Endodermal cell (in vitro differentiated cells): ENCODE measurements at regions not wholly inside any gene's neighbourhood (a gene's known extent, or its start where the extent isn't known, plus 50 kb on each side); places are given as distances from the start of the nearest gene placed in this dataset.

Experiments
- DNase-seq: peaks from one replicate; pipeline ENCODE4 v3.0.0-alpha.2; 2017
- H3K27ac ChIP-seq: 2 replicates; pipeline ENCODE4 v1.5.1; 2013; ENCODE audit warnings: mild to moderate bottlenecking, low read depth, low read length, moderate library complexity
- H3K27me3 ChIP-seq: 2 replicates; pipeline ENCODE4 v1.6.1; 2013; ENCODE audit warnings: mild to moderate bottlenecking, low read length, moderate library complexity; ENCODE audit not compliant: insufficient read depth, control insufficient read depth, poor library complexity, severe bottlenecking
- H3K36me3 ChIP-seq: 2 replicates; pipeline ENCODE4 v1.7.0; 2013; ENCODE audit warnings: mild to moderate bottlenecking, low read length, moderate library complexity; ENCODE audit not compliant: control insufficient read depth, insufficient read depth
- H3K4me1 ChIP-seq: one replicate; pipeline ENCODE4 v1.7.0; 2013; ENCODE audit warnings: low read length; ENCODE audit not compliant: control insufficient read depth, insufficient read depth
- H3K4me3 ChIP-seq: 2 replicates; pipeline ENCODE4 v1.5.1; 2013; ENCODE audit warnings: mild to moderate bottlenecking, low read length, moderate library complexity
- H3K9ac ChIP-seq: 2 replicates; pipeline ENCODE4 v1.6.1; 2013; ENCODE audit warnings: mild to moderate bottlenecking, low read length, moderate library complexity; ENCODE audit not compliant: poor library complexity, severe bottlenecking; ENCODE audit errors: extremely low read depth
- H3K9me3 ChIP-seq: 2 replicates; pipeline ENCODE4 v1.6.1; 2013; ENCODE audit warnings: mild to moderate bottlenecking, low read length, moderate library complexity; ENCODE audit not compliant: control insufficient read depth
- H3K27ac Mint-ChIP-seq: 2 replicates; pipeline ENCODE4 v1.8.0; 2020; ENCODE audit warnings: mixed read lengths
- H3K27me3 Mint-ChIP-seq: 2 replicates; pipeline ENCODE4 v1.8.0; 2021; ENCODE audit warnings: mild to moderate bottlenecking, mixed read lengths; ENCODE audit not compliant: insufficient read depth
- H3K36me3 Mint-ChIP-seq: 2 replicates; pipeline ENCODE4 v1.8.0; 2020; ENCODE audit warnings: low read depth, mixed read lengths
- H3K4me1 Mint-ChIP-seq: 2 replicates; pipeline ENCODE4 v1.8.0; 2020; ENCODE audit warnings: mixed read lengths
- H3K4me3 Mint-ChIP-seq: 2 replicates; pipeline ENCODE4 v1.8.0; 2020; ENCODE audit warnings: mild to moderate bottlenecking, moderate library complexity, mixed read lengths
- H3K9me3 Mint-ChIP-seq: 2 replicates; pipeline ENCODE4 v1.8.0; 2020; ENCODE audit warnings: mild to moderate bottlenecking, mixed read lengths
- WGBS, 2 experiments: methylation state at CpG; one replicate each; pipeline versions ENCODE4 v1.1.5 to v1.1.7; 2013; ENCODE audit warnings: missing lambda C conversion rate in 2 of 2, mixed read lengths in 1 of 2; ENCODE audit not compliant: insufficient coverage in 1 of 2, insufficient read length in 1 of 2; 5-methylcytosine and 5-hydroxymethylcytosine counted together
- TF ChIP-seq, protein P1 (sequence below): fragments of 200-600 bp; sonication (generic); conservative IDR thresholded peaks from 2 replicates; pipeline ENCODE4 v1.5.0; 2021; ENCODE audit warnings: antibody characterized with exemption, mild to moderate bottlenecking

DNA sequence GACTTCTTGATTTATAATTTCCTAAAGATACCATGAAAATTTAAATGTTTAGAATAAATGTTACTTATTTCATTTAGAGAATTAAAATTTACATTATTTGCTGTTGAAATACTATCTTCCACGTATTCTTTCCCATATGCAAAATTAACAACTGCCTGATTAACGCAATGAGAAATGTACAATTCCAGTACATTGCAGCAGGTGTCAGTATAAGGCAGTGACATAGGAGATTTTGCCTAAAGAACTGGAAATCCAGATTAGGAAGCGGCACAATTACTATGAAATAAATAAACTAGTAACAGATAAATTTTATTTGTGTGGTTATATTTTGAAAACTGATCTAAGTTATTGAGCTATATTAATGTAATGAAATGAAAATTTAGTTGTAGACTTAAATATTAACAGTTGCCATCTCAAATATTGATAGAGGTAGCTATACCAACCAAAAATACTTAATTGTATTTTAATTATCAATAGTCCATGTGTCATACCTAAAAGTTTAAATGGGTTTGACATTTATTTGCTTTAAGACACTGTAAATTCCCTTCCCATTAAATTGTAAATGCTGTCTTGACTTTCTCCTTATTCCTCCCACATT, 300.2 kb downstream of the UTRN start:
- TF ChIP-seq, protein P1, sequence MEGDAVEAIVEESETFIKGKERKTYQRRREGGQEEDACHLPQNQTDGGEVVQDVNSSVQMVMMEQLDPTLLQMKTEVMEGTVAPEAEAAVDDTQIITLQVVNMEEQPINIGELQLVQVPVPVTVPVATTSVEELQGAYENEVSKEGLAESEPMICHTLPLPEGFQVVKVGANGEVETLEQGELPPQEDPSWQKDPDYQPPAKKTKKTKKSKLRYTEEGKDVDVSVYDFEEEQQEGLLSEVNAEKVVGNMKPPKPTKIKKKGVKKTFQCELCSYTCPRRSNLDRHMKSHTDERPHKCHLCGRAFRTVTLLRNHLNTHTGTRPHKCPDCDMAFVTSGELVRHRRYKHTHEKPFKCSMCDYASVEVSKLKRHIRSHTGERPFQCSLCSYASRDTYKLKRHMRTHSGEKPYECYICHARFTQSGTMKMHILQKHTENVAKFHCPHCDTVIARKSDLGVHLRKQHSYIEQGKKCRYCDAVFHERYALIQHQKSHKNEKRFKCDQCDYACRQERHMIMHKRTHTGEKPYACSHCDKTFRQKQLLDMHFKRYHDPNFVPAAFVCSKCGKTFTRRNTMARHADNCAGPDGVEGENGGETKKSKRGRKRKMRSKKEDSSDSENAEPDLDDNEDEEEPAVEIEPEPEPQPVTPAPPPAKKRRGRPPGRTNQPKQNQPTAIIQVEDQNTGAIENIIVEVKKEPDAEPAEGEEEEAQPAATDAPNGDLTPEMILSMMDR: peak; percentile 96
- no peak for DNase-seq
- Histone ChIP-seq H3K27me3 (no peaks in the 10 kb centered on the region), H3K9me3 (no peaks in the 10 kb centered on the region), H3K4me1 (peaks cover 4% of the 10 kb centered on the region), H3K36me3 (no peaks in the 10 kb centered on the region), H3K9ac (no peak overlapping the region), H3K4me3 (no peak overlapping the region), H3K27ac (no peak overlapping the region)
- H3K4me3 Mint-ChIP-seq: no peak overlapping the region
- no peaks in the 10 kb centered on the region for H3K9me3 Mint-ChIP-seq
- H3K27me3 Mint-ChIP-seq: no peaks in the 10 kb centered on the region
- H3K36me3 Mint-ChIP-seq: peaks cover 2% of the 10 kb centered on the region
- 5% methylated on average over 2 of the region's 3 CpGs; no CpG with 5 or more reads in 1 of the 2 experiments for WGBS, 2 experiments
- peaks cover 32% of the 10 kb centered on the region for H3K4me1 Mint-ChIP-seq
- no peak overlapping the region for H3K27ac Mint-ChIP-seq

DNA sequence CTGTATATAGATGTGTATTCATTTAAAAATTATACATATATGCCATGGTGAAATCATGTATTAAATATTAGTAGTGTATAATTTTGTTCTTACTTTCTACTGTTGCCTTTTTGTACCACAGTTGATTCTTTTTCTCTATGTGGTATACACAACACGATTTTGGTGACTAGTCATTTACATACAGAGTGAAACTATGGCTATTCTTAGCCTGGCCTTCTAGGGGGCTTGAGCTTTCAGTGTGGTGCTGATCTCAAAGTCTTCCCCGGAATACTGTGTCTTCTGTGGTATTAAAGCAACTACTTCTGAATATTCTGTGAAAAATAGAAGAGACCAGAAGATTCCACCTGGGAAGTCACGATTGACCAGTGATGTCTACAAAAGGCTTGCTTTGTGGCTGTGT, 301.9 kb downstream of the UTRN start:
- Mint-ChIP-seq H3K4me3 (no peak overlapping the region), H3K27me3 (no peaks in the 10 kb centered on the region), H3K9me3 (no peaks in the 10 kb centered on the region), H3K4me1 (peaks cover 30% of the 10 kb centered on the region), H3K27ac (no peak overlapping the region), H3K36me3 (peaks cover 2% of the 10 kb centered on the region)
- no peaks in the 10 kb centered on the region for H3K9me3 ChIP-seq
- no peak overlapping the region for H3K4me3 ChIP-seq
- peaks cover 4% of the 10 kb centered on the region for H3K4me1 ChIP-seq
- no peak overlapping the region for H3K27ac ChIP-seq
- no peaks in the 10 kb centered on the region for H3K27me3 ChIP-seq
- TF ChIP-seq, protein P1: peak; percentile 24
- WGBS, 2 experiments: 84 to 90% methylated on average over 2 to 3 of the region's 3 CpGs
- H3K36me3 ChIP-seq: no peaks in the 10 kb centered on the region
- no peak for DNase-seq
- no peak overlapping the region for H3K9ac ChIP-seq

GRCh38 chr6:144588697-144589325, 303.7 kb downstream of the UTRN start:
- DNase-seq: no peak
- Mint-ChIP-seq H3K4me3 (no peak overlapping the region), H3K27me3 (no peaks in the 10 kb centered on the region), H3K27ac (no peak overlapping the region), H3K9me3 (peaks cover 2% of the 10 kb centered on the region), H3K36me3 (peaks cover 10% of the 10 kb centered on the region), H3K4me1 (peaks cover 18% of the 10 kb centered on the region)
- peaks cover 12% of the 10 kb centered on the region for H3K9me3 ChIP-seq
- H3K4me1 ChIP-seq: no peaks in the 10 kb centered on the region
- TF ChIP-seq, protein P1: no peak
- no peak overlapping the region for H3K9ac ChIP-seq
- H3K27ac ChIP-seq: no peak overlapping the region
- H3K36me3 ChIP-seq: peaks cover 12% of the 10 kb centered on the region
- H3K27me3 ChIP-seq: no peaks in the 10 kb centered on the region
- H3K4me3 ChIP-seq: no peak overlapping the region
- WGBS, 2 experiments: 92 to 100% methylated on average over 1 of the region's 1 CpG
